ENCODE measurements at regions not wholly inside any gene's neighbourhood (a gene's known extent, or its start where the extent isn't known, plus 50 kb on each side); places are given as distances from the start of the nearest gene placed in this dataset.

DNA sequence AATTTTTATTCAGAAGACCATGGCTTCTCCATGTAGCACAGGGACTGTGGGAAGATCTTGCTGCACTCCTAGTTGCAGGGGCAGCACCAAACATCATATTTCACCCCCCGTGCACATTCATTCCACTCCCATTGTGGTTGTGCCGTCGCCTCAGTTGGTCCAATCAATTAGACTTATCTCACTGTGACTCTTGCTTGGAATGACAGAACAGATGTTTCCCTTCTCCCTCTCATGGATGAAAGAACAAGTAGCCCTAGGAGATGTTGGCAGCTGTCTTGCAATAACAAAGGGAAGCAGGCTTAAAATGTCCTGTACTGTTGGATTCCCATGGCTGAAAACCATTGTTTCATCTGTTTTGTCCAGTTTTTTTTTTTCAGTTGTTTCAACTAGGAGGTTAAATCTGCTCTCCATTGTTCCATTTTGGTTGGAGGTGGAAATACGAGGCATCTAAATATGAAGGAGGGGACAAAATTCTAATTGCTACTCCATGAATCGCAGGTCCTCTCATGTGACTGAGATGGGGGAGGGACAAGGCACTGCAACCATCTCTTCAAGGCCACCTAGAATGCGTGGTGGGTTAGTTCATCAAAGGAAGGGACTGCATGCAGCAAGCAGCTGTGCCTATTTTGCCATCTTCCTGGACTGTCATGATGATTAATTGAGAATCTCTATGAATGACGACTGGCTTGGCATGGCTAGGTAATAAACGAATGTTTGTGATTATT is 214.4 kb downstream of the NSG2 start:
- intact Hi-C loops (cut with DNase I) = no loop called here
- no peak for ATAC-seq
- no peaks in the 10 kb centered on the region for H3K36me3 ChIP-seq
- no peak overlapping the region for H3K4me3 ChIP-seq
- H3K4me1 ChIP-seq = no peaks in the 10 kb centered on the region
- no peaks in the 10 kb centered on the region for H3K9me3 ChIP-seq
- H3K27me3 ChIP-seq = no peaks in the 10 kb centered on the region
- no peak overlapping the region for H3K27ac ChIP-seq
- TF ChIP-seq, protein P1, sequence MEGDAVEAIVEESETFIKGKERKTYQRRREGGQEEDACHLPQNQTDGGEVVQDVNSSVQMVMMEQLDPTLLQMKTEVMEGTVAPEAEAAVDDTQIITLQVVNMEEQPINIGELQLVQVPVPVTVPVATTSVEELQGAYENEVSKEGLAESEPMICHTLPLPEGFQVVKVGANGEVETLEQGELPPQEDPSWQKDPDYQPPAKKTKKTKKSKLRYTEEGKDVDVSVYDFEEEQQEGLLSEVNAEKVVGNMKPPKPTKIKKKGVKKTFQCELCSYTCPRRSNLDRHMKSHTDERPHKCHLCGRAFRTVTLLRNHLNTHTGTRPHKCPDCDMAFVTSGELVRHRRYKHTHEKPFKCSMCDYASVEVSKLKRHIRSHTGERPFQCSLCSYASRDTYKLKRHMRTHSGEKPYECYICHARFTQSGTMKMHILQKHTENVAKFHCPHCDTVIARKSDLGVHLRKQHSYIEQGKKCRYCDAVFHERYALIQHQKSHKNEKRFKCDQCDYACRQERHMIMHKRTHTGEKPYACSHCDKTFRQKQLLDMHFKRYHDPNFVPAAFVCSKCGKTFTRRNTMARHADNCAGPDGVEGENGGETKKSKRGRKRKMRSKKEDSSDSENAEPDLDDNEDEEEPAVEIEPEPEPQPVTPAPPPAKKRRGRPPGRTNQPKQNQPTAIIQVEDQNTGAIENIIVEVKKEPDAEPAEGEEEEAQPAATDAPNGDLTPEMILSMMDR (IDR thresholded peaks at IDR 0.05) = no peak
- no peak for DNase-seq

DNA sequence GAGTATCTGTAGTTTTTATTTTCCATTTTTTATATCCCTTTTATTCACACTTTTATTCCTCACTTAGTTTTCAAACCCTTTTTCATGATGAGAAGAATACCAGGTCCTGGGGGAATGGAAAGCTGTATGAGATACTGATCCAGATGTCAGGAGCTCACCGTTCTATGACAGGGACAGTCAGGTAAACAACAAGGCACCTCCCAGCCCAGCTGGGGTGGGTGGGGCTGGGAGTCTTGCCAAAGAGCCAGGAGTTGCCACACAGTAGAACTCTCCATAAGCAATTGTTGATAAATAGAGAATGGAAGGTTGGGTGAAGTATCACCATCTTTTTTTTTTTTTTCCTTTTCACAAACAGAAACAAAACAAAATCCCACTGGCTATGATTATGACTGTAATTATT is 225.8 kb downstream of the NSG2 start:
- Histone ChIP-seq H3K27ac (no peak overlapping the region), H3K36me3 (no peaks in the 10 kb centered on the region), H3K4me1 (no peaks in the 10 kb centered on the region), H3K4me3 (no peak overlapping the region), H3K27me3 (no peaks in the 10 kb centered on the region), H3K9me3 (no peaks in the 10 kb centered on the region)
- ATAC-seq = no peak
- TF ChIP-seq, protein P1 (IDR thresholded peaks at IDR 0.05) = no peak
- DNase-seq = no peak
- intact Hi-C loops (cut with DNase I) = no loop called here

DNA sequence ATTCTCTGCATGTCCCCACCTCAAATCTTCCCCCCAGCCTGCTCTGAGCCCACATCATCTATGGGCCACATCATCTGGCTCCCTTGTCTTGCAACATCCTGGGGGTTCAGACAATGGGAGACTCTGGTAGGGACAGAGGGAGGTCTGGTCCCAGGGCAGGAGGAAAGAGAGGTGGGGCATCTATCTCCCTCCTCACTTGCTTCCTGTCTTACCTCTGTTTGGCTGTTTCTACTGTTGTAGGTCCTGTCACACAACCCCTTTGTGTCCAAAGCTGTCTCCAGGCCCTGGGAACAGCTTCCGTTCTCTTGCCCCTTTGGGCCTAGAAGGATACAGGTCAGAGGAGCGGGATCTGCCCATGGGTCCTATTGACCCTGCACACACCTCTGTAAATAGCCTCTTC is 227.2 kb downstream of the NSG2 start:
- intact Hi-C loops (cut with DNase I) = no loop called here
- no peak for DNase-seq
- Histone ChIP-seq H3K4me1 (no peaks in the 10 kb centered on the region), H3K36me3 (no peaks in the 10 kb centered on the region), H3K9me3 (no peaks in the 10 kb centered on the region), H3K27me3 (no peaks in the 10 kb centered on the region), H3K4me3 (no peak overlapping the region), H3K27ac (no peak overlapping the region)
- TF ChIP-seq, protein P1 (IDR thresholded peaks at IDR 0.05) = no peak
- ATAC-seq = no peak

DNA sequence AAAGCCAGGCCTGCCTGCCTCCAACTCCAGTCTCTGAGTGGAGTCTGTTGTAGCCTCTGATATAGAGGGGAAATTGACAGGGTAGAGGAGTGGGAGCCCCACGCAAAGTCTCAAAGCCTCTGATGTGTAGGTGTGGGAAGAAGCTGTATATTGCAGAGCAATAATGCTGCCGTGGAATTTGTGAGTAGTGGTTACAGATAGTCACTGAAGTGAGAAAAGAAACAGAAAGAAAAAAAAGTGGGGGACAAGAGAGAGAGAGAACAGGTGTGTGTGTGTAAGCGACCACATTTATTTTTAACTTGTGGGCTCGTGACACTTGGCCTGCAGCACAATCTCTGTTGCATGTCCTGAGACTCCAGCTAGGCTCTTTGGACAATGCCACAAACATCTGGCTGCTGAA is 227.8 kb downstream of the NSG2 start:
- TF ChIP-seq, protein P1 (IDR thresholded peaks at IDR 0.05) = no peak
- Histone ChIP-seq H3K4me1 (no peaks in the 10 kb centered on the region), H3K4me3 (no peak overlapping the region), H3K27ac (no peak overlapping the region), H3K9me3 (no peaks in the 10 kb centered on the region), H3K36me3 (no peaks in the 10 kb centered on the region), H3K27me3 (no peaks in the 10 kb centered on the region)
- DNase-seq (no peak), ATAC-seq (no peak)
- intact Hi-C loops (cut with DNase I) = no loop called here

DNA sequence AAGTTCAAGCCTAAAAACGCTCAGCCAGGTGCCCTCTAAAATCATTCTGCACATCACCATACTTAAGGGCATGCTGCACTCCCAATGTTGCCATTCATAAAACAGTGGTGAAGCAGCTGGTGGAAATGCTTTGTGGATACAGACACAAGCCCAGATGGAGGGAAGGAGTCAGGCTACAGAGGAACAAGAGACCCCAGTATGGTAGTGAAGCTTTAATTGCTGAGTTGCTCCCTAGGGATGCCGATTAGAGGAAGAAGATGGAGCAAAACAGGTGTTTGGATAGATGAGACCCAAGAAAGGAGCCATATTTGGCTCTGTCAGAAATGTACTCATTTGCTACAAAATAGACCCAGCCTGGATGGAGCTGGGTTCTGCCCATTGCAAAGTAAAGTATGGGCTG is 230.5 kb downstream of the NSG2 start:
- Histone ChIP-seq H3K4me3 (no peak overlapping the region), H3K36me3 (no peaks in the 10 kb centered on the region), H3K27ac (no peak overlapping the region), H3K9me3 (no peaks in the 10 kb centered on the region), H3K27me3 (no peaks in the 10 kb centered on the region), H3K4me1 (no peaks in the 10 kb centered on the region)
- DNase-seq (no peak), ATAC-seq (no peak)
- TF ChIP-seq, protein P1 (IDR thresholded peaks at IDR 0.05) = no peak
- intact Hi-C loops (cut with DNase I) = no loop called here

Data from upper lobe of right lung (tissue), 1 donor.